Activated CD4-positive, alpha-beta T cell treated with anti-CD3 and anti-CD28 coated beads for 1 hour (primary cell): ENCODE measurements at regions not wholly inside any gene's neighbourhood (a gene's known extent, or its start where the extent isn't known, plus 50 kb on each side); places are given as distances from the start of the nearest gene placed in this dataset.
"Not testable (repeated sequence)": the region's sequence is repeated elsewhere in the genome, so short reads cannot be mapped to it uniquely, and the experiment has no call there.

Experiments used
- DNase-seq: peaks from one replicate; pipeline ENCODE4 v3.0.0-alpha.2; 2020

DNA sequence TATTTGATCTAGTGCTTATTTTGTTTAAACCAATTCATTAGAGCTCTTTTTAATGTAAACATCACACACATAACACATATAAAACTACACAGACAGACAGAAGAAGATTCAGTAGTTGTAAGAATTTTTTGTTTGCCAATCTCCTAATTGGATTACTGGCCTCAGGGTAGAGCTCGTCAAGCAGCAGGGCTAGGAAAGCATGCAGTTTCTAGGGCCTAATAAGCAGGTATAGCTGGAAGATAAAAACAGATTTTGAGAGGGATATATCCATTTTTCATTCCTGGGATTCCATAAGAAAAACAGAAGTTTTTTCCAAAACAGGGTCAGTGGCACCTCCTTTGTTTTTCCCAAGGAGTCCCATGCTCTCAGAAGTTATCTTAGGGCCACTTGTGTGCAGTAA is 265.2 kb upstream of the SGO1 start:
- DNase-seq: no peak

DNA sequence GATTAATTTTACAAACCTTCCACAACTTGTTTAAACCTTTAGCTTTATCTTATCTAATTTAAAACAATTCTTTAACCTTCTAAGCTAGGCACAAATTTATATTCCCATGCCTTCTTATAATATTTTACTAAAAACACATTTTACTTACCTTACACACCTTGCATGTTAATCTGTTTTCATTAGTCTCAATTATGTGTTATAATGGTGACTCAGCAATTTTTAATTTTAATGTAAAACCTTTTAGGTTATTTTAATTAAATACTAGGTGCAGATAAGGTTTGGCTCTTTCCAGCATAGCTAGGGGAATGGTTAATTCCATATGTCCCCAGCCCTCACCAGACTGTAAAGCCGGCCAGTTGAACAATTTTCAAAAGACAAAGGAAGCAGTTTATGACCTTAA is 264.6 kb upstream of the SGO1 start:
- no peak for DNase-seq

DNA sequence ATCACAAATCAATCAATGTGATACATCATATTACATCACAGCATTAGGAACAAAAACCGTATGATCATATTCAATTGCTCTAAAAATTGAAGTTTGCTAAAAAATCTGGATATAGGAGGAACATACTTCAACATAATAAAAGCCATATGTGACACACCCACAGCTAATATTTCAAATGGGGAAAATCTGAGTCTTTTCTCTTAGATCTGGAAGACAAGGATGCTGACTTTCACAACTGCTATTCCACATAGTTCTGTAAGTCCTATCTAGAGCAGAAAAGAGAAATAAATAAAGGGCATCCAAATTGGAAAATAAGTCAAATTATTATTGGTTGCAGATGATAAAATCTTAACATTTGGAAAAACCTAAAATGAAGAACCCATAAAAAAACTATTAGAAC is 256.8 kb upstream of the SGO1 start:
- no peak for DNase-seq

DNA sequence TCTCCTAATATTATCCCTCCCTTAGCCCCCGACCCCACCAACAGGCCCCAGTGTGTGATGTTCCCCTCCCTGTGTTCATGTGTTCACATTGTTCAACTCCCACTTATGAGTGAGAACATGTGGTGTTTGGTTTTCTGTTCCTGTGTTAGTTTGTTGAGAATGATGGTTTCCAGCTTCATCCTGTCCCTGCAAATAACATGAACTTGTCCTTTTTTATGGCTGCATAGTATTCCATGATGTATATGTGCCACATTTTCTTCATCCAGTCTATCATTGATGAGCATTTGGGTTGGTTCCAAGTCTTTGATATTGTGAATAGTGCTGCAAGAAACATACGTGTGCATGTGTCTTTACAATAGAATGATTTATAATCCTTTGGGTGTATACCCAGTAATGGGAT is 241.3 kb upstream of the SGO1 start:
- DNase-seq: not testable (repeated sequence)

DNA sequence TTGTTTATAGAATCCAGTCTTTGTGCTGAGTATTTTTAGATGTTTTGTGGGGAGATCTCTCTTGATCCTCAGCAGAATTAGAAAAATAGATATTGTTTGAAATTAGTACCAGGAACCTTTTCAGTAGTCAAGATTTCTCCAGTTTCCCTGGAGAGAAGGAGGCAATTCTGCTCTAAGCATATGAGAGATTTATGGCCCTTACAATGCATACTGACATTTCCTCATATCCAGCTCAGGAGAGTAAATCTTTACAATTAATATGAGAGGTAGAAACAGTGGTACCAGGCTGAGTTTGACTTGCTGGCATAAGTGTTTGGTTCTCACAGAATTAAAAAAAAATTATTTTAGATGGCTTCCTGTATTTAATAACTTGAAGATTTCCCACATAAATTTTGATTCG is 239.1 kb upstream of the SGO1 start:
- no peak for DNase-seq

DNA sequence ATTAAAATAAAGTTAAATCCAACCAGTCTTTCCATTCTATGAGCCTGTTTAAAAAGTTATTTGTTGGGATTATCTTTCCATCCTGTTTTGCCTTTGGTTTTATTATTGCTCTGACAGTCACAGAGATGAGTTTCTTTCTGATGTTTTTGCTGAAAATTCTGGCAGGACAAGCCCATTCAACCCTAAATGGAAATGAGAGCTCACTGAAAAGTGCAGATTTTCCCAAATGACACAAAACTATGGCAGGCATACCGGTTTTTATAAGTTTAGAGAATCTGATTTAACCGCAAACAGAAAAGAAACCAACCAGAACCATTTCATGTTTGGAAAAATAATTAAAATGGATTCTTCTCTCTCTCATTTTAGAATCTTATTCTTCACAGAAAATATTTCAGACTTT is 238.1 kb upstream of the SGO1 start:
- DNase-seq: no peak

DNA sequence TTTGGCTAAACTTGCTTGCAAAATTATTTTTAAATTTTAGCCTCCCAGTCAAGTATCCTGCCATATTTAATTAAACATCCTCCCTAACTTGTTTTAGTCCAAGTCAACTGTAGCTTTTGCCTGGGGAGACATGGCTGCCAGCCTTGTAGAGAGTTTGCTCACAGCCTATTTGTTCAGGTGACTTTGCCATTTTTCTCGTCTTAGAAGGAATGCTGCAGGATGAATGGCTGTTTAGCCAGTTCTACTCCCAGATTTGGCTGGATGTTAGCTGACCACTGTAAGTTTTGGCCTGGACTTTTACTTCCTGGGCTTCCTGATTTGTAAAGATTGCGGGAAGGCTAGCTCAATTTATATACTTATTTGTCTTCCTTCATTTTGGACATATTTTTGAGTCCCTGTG is 236.4 kb upstream of the SGO1 start:
- no peak for DNase-seq

DNA sequence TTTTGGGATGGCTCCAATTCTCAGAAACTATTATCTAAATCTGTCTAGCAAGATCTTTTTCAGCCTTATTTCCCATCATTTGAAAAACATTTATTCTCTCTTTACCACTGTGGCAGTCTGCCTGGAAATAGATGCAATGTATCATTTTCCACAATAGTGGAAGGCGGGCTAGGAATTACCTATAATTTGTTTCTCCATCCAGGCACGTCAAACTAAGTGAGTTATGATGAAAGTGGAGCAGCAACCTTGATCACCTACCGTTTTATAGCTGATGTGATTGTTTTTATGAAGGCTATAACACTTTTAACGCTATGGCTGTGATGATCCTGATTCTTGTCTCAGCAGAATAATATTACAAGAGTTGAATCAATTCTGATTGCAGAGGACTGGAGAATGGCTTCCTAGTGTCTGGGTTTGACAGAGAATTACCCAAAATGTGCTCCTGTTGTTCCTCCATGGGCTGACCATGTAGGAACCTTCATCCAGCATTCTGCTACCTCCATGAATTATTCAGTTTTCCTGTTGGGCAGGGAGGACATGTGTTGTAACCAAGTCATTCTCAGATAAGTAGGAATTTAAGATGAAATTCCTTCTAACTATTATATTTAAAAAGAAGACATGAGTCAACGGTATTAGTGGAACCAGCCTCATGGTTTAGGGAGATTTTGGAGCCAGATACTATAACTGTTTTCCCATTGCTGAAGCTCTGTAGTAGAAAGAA is 231.5 kb upstream of the SGO1 start:
- no peak for DNase-seq

DNA sequence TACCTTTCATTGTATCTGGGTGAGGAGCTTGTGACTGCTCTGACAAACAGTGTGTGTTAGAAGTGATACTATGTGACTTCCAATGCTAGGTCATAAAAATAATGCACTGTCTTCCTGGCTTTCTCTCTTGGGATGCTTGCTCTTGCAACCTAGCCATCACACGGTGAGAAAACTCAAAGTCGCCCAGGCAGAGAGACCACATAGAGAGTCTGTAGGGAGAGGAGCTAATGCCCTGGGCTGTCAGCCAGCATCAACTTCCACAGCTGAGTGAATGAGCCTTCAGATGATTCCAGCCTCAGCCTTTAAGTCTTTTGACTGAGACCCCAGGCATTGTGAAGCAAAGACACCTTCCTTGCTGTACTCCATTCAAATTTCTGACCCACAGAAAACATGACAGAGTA is 220.6 kb upstream of the SGO1 start:
- DNase-seq: no peak

DNA sequence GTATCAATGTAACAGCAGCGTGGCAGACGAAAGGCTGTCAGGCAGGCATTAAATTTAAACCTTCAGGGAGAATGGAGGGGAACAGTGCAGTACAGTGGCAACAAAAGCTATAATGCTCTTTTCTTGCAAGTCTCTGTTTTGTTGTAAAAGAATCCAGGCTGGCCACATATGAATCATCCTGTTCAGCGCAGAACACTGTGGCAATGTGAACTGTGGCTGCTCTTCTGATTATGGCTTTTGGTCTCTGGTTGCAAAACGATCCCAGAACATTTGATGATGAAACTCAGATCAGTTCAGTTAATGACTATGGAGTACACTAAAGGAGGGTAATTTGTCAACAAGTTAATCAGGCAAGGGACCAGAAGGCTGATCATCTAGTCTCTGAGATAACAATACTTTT is 219.7 kb upstream of the SGO1 start:
- DNase-seq: no peak

DNA sequence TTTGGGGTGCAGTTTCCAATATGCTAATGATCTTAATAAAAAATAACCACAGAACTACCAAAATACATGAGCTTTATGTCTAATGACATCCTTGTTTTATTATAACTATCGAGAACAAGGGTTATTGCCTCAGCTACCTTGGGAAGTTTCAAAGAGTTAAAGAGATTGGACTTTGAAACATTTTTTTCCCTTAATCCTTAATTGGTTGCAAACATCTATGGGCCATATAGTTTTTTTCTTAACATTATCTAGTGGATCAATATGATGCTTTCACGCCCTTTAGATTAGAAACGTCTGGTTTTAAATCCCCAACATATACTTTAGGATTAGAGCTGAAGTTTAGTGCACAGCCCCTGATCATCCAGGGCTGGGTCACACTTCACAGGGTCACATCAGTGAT is 219.2 kb upstream of the SGO1 start:
- DNase-seq: no peak

DNA sequence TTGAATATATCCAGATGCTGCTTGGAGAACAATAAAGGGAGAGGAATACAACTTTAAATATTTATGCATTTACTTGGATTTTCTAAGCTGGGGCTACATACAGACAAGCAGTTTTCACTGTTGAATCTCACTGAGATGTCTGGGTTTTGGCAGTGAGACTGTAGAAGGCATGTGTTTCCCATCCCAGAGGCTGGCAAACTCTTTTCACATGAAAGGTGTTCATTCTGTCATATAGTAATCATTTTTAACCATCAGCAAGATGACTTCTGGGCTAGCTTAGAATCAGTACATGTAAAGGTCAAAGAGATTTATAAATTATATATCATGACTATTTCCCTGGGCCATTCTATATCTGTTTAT is 218.7 kb upstream of the SGO1 start:
- DNase-seq: no peak

DNA sequence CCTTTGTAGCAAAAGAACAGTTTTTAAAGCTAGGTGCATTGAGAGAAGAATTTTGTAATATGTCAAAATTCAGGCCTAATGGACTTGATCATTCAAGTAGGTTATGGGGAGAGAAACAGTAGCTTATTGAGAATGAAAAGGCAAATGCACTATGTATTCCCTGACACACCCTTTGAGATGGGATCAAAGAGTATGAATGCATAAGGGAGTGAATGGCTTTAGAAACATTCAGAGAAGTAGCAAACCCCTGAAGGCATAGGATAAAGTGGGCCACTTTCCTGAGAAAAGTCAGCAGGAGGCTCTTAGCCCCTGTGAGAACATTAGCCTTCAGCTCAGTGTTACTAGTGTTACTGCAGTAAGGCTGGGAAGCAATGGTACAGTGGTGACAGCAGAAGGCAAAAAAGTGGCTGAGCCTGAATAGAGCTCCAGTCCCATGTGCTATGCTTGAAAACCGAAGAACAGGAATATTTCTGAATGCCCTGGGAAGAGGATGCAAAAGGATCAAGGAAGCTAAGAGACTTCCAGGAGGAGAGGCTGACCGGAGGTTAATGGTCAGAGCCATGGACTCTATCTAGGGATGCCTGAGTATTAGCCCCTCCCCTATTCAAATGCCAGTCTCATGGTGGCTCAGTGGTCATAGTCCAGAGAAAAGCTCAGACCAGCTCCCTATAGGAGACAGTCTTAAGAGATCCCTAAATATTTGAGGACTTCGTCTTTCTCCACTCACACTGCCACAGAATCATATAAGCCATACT is 218.2 kb upstream of the SGO1 start:
- DNase-seq: no peak

DNA sequence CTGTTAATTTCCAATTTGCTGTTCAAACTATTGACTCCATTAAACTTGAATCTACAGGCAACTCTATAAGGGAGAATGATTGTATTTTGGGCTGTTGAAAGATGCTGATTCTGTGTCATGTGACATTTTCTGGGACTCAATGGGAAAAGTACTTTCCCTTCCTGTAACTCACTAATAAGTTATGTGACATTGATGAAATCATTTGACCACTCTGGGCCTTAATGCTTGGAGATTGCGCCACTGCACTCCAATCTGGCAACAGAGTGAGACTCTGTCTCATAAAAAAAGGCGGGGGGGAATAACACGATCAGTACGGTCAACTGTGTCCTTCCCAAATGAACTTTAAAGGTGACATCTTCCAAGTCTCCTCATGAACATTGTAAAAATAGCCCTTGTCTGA is 215.2 kb upstream of the SGO1 start:
- DNase-seq: no peak

DNA sequence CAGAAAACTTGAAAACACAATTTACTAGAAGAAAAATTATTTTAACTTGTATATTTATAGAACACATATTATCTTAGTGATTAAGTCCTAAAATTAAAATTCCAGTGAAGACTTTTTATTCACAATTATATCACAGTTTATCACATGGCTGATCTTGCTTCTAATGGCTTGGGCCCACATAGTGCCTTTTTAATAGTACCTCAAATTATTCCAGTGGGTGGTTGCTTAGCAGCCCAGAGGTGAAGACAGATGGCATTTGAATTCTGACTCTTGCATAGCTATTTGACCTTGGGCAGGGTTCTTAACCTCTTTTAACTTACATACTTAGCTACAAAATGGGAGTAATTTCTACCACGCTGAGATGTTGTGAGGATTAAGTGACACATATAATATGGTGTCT is 214.7 kb upstream of the SGO1 start:
- no peak for DNase-seq

DNA sequence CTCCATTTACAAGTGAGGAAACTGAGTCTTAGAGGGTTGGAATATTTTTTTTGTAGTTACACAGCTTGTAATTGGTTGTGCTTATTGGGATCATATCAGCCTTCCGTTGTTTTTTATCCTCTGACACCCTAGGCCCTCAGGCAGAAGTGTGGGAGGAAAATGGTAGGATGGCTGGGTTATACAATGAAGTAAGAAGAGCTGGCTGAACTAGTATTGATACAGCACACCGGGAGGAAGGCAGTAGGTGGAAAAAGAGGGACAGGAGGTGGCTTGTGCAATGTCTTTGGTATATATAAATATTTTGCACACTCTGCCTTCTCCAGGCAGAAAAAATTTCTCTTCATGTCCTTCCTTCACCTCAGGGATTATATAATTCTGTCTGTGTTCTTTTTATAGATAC is 214.3 kb upstream of the SGO1 start:
- DNase-seq: no peak

DNA sequence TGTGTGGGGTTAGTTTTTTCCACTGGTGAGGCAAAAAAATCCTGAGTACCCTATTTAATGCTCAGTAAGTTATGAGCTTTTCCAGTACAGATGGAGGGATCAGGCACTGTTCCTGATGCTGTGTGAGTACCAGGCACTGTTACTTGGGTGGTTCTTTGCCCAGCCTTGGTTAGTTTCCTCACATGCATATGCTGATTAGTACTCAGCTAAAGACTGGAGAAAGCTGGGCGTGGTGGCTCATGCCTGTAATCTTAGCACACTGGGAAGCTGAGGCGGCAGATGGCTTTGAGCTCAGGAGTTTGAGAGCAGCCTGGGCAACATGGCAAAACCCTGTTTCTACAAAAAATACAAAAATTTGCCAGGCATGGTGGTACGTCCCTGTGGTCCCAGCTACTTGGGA is 210.3 kb upstream of the SGO1 start:
- no peak for DNase-seq

DNA sequence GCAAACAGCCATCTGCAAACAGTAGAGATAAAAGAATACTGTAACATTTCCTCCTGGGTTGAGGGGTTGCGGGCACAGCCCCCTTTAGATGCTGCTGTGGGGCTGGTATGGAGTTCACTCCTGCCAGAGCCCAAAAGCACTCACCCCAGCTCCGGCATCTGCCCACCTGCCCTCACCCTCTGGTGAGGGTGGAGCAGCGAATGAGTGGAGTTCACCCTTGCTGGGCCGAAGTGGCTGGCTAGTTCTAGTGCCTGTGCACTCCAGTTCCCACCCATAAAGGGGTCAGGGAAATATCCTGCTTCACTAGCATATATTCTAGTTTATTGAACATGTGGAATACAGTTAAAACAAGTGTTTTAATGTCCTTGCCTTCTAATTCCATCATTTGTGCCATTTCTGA is 209.7 kb upstream of the SGO1 start:
- no peak for DNase-seq

DNA sequence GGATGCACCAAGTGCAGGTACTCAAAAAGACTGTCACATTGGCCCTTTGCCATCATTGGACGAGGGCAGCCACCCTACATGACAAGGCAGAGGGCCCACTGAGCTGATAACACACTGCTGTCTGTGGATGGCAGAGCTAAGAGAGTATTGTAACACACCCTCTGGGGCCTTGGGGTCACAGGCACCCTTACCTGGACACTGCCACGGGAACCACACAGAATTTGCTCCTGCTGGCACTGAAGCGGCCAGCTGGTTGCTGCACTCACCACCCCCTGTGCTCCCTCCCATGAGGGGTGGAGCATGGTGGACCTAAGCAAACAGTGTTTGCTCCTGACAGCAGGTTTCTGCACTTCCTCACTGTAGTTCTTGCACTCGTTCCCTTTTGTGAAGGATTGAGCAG is 208.2 kb upstream of the SGO1 start:
- no peak for DNase-seq

DNA sequence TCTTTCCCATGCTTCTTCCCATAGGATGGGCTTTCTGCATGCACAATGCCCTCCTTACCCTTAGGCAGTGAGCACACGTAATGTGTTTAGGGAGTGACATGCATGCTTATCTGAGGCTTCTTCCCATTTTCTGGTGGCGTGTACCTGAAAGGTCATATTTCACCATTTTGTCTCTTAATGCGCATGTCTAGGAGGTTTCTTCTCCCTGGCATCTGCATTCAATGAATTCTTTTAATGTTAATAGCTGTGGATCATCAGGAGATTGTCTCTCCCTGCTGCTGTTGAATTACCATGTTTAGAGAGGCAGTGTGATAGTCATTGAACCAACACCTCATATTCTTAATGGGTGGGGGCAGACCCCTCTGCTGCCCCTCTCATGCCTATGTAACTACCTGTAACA is 205.6 kb upstream of the SGO1 start:
- no peak for DNase-seq

DNA sequence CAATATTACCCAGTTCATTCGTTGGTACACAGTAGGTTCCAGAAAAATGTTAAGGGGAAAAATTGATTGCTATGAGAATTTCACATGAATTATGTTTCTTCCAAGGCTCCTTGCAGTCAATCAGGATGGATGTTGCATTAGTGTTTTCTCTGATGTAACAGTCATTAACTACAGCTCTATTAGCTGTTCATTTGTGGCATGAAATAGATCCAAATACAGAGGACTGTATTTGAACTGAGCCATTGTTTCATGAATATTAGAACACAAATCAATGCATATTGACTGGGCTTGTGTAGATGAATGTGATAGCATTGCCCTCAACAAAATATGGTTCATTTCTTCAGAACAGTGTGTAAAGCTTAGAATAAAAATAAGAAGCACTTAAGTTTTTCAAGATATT is 203.0 kb upstream of the SGO1 start:
- DNase-seq: no peak

DNA sequence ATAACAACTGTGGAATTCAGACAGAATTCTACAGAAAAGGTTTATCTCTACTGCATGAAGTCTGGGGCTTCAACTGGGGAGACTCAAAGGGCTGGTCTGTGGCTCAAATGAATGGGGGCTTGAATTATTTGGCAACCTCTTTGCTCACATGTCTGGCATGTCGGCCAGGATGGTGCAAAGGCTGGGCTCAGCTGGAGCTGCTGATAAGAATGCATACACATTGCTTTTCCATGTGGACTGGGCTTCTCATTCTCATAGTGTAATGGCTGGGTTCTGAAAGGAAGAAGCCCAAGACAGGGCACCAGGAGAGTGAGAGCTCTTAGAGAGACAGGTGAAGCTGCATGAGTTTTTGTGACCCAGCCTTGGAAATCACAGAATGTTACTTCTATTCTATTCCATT is 194.3 kb upstream of the SGO1 start:
- DNase-seq: no peak

DNA sequence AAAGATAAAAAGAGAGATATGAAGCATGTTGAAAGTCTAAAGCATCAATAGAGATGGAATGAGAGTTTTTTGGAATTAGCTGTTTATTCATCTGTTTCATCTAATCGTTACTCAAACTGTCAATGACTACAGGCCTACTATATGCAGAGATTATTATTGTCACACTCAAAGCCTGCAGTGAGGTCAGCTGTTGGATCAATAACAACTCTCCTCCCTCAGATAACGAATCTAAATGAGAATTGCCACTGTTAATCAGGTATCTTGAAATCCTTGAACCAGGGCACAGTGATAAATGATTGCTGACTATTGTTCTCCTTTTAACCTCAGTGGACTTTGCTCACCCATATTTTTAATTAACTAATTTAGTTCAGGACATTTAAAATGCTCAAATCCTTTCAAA is 192.3 kb upstream of the SGO1 start:
- no peak for DNase-seq

DNA sequence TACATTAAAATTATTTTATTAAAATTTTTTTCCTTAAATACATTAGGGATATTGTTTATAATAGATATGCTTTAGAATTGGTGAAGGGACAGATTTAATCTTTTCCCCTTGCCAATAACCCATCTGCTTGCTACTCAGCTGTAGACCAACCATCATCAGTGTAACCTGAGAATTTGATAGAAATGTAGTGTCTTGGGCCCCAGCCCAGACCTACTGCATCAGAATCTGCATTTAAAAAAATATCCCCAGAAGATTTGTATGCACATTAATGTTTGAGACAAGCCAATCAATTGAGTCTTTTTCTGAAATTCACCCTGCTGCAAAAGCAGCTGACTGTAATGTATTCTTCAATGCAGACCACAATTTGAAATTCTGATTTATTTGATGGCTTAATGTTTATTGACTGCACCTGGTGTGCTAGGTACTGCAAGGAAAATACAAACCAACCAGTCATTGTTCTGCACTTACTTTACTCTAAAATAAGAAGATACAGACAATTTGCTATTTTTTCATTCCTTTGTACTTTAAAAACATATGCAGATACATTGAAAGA is 190.7 kb upstream of the SGO1 start:
- no peak for DNase-seq

DNA sequence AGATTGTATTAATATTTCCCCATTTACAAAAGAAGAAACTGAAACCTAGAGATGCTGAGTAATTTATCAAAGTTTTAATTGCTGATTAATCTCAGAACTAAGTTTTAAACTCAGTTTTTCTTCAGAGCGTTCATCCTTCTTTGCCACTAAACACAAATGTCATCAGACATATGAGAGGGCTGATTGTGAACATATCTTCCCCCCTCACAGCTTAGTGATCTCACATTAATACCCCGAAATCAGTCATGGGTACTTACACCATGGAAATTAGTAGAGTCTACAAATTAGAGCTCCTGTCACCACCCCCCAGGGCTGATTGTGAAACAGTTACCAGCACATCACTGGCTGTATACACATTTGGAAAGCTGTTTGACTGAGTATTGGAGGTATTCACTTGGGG is 189.3 kb upstream of the SGO1 start:
- DNase-seq: no peak
